ENCODE measurements at regions not wholly inside any gene's neighbourhood (a gene's known extent, or its start where the extent isn't known, plus 50 kb on each side); places are given as distances from the start of the nearest gene placed in this dataset.

DNA sequence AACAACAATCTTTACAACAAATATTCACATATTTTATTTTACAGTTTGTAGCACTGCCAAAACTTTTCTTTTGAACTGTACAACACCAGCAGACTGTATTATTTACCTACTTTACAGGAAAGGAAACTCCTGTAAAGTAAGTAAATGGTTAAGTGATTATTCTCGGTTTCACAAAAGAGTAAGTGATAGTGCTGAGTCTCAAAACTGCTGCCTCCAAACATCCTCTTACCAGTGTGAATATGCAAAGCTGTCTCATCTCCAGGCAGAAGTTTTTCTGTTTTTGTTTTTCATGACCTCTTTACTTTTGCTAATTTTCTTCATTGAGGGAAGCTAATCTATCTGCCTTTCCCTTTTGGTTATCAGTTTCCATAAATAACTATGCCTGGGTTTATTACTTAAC is 286.7 kb downstream of the SRGAP2C start:
- no peak overlapping the region for H2AFZ ChIP-seq (ENCODE audit: low read length)
- no peak for TF ChIP-seq EZH2phosphoT487 (IDR thresholded peaks at IDR 0.05; ENCODE audit: borderline replicate concordance)
- TF ChIP-seq, protein P1, sequence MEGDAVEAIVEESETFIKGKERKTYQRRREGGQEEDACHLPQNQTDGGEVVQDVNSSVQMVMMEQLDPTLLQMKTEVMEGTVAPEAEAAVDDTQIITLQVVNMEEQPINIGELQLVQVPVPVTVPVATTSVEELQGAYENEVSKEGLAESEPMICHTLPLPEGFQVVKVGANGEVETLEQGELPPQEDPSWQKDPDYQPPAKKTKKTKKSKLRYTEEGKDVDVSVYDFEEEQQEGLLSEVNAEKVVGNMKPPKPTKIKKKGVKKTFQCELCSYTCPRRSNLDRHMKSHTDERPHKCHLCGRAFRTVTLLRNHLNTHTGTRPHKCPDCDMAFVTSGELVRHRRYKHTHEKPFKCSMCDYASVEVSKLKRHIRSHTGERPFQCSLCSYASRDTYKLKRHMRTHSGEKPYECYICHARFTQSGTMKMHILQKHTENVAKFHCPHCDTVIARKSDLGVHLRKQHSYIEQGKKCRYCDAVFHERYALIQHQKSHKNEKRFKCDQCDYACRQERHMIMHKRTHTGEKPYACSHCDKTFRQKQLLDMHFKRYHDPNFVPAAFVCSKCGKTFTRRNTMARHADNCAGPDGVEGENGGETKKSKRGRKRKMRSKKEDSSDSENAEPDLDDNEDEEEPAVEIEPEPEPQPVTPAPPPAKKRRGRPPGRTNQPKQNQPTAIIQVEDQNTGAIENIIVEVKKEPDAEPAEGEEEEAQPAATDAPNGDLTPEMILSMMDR (conservative IDR thresholded peaks at IDR 0.05; ENCODE audit: low read length) = no peak
- H3K9me3 ChIP-seq (ENCODE audit: insufficient read depth, low read depth, low read length) = 0 out of 2 replicates have a peak, but pooled peaks cover 3% of the 10 kb centered on the region

DNA sequence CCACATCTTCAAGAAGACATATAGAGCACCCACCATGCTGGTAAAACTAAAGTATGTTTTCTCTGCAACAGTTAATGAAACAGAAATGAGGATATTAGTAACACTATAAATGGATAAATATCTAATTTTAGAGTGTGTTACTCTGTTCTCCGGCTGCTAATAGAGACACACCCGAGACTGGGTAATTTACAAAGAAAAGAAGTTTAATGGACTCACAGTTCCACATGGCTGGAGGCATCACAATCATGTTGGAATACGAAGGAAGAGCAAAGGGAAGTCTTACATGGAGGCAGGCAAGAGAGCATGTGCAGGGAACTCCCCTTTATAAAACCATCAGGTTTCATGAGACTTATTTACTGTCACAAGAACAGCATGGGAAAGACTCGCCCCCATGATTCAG is 287.2 kb downstream of the SRGAP2C start:
- Histone ChIP-seq H3K27me3 (ENCODE audit: insufficient read depth, low read length, poor library complexity, severe bottlenecking) (no peaks in the 10 kb centered on the region), H3K79me2 (ENCODE audit: insufficient read depth, low read length) (no peaks in the 10 kb centered on the region), H3K9me3 (ENCODE audit: insufficient read depth, low read depth, low read length) (peaks cover 5% of the 10 kb centered on the region; the same call in 1 of the 2 replicates), H3K4me3 (ENCODE audit: low read length, poor library complexity, severe bottlenecking) (no peak overlapping the region), H3K36me3 (ENCODE audit: insufficient read depth, low read length) (no peaks in the 10 kb centered on the region), H3K9ac (ENCODE audit: low read depth, low read length, poor library complexity, severe bottlenecking) (no peak overlapping the region), H3K4me2 (ENCODE audit: low read depth, low read length, poor library complexity, severe bottlenecking) (no peak overlapping the region), H2AFZ (ENCODE audit: low read length) (no peak overlapping the region), H4K20me1 (ENCODE audit: insufficient read depth, low read length, poor library complexity, severe bottlenecking) (no peaks in the 10 kb centered on the region), H3F3A (ENCODE audit: low read depth) (no peaks in the 10 kb centered on the region), H3K9me2 (replicated peaks; ENCODE audit: low read depth, low read length) (no peaks in the 10 kb centered on the region), H3K4me1 (ENCODE audit: insufficient read depth, low read length, poor library complexity, severe bottlenecking) (no peaks in the 10 kb centered on the region)
- TF ChIP-seq, protein P1 (conservative IDR thresholded peaks at IDR 0.05; ENCODE audit: low read length) = no peak
- TF ChIP-seq EZH2phosphoT487 (IDR thresholded peaks at IDR 0.05; ENCODE audit: borderline replicate concordance) = no peak

More for the DNA sequence above, 286.7 kb downstream of the SRGAP2C start:
- no peak overlapping the region for H3K9ac ChIP-seq (ENCODE audit: low read depth, low read length, poor library complexity, severe bottlenecking)
- H3F3A ChIP-seq (ENCODE audit: low read depth) = no peaks in the 10 kb centered on the region
- H3K36me3 ChIP-seq (ENCODE audit: insufficient read depth, low read length) = no peaks in the 10 kb centered on the region
- H3K4me3 ChIP-seq (ENCODE audit: low read length, poor library complexity, severe bottlenecking) = no peak overlapping the region
- no peaks in the 10 kb centered on the region for H3K79me2 ChIP-seq (ENCODE audit: insufficient read depth, low read length)
- H4K20me1 ChIP-seq (ENCODE audit: insufficient read depth, low read length, poor library complexity, severe bottlenecking) = no peaks in the 10 kb centered on the region
- no peaks in the 10 kb centered on the region for H3K9me2 ChIP-seq (replicated peaks; ENCODE audit: low read depth, low read length)
- H3K4me2 ChIP-seq (ENCODE audit: low read depth, low read length, poor library complexity, severe bottlenecking) = no peak overlapping the region
- no peaks in the 10 kb centered on the region for H3K4me1 ChIP-seq (ENCODE audit: insufficient read depth, low read length, poor library complexity, severe bottlenecking)
- no peaks in the 10 kb centered on the region for H3K27me3 ChIP-seq (ENCODE audit: insufficient read depth, low read length, poor library complexity, severe bottlenecking)

DNA sequence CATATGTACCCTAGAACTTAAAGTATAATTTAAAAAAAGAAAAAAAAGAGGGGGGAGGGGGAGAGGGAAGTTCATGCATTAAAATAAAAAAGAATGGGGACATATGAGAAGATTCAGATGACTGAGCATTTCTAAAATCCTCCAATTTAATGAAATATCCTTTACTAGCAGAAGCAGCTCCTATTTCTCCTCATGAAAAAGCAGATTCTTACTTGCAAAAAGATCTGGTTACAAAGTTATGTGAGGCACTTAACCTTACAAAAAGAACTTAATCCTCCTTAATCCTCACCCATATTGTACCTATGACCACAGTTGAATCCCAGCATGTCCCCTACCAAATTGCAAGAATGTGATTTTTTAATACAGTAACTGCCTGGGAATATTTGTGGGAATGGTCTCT is 298.5 kb downstream of the SRGAP2C start:
- H4K20me1 ChIP-seq (ENCODE audit: insufficient read depth, low read length, poor library complexity, severe bottlenecking) = no peaks in the 10 kb centered on the region
- no peaks in the 10 kb centered on the region for H3K27me3 ChIP-seq (ENCODE audit: insufficient read depth, low read length, poor library complexity, severe bottlenecking)
- TF ChIP-seq, protein P1 (conservative IDR thresholded peaks at IDR 0.05; ENCODE audit: low read length) = no peak
- no peak for TF ChIP-seq EZH2phosphoT487 (IDR thresholded peaks at IDR 0.05; ENCODE audit: borderline replicate concordance)
- H3K9me2 ChIP-seq (replicated peaks; ENCODE audit: low read depth, low read length) = no peaks in the 10 kb centered on the region
- no peaks in the 10 kb centered on the region for H3K36me3 ChIP-seq (ENCODE audit: insufficient read depth, low read length)
- H3K4me1 ChIP-seq (ENCODE audit: insufficient read depth, low read length, poor library complexity, severe bottlenecking) = no peaks in the 10 kb centered on the region
- H3K9ac ChIP-seq (ENCODE audit: low read depth, low read length, poor library complexity, severe bottlenecking) = no peak overlapping the region
- H3K79me2 ChIP-seq (ENCODE audit: insufficient read depth, low read length) = no peaks in the 10 kb centered on the region
- no peak overlapping the region for H3K4me2 ChIP-seq (ENCODE audit: low read depth, low read length, poor library complexity, severe bottlenecking)
- H2AFZ ChIP-seq (ENCODE audit: low read length) = no peak overlapping the region
- H3K4me3 ChIP-seq (ENCODE audit: low read length, poor library complexity, severe bottlenecking) = no peak overlapping the region
- peaks cover 12% of the 10 kb centered on the region; the same call in 1 of the 2 replicates for H3K9me3 ChIP-seq (ENCODE audit: insufficient read depth, low read depth, low read length)
- no peaks in the 10 kb centered on the region for H3F3A ChIP-seq (ENCODE audit: low read depth)

All from Loucy (cell line).